GM21447 (cell line): ENCODE measurements at regions not wholly inside any gene's neighbourhood (a gene's known extent, or its start where the extent isn't known, plus 50 kb on each side); places are given as distances from the start of the nearest gene placed in this dataset.

Experiments
- ATAC-seq: cut with Tn5 transposase; IDR thresholded peaks from one replicate; pipeline ENCODE4 v1.9.1; 2021; ENCODE audit not compliant: unreplicated experiment

DNA sequence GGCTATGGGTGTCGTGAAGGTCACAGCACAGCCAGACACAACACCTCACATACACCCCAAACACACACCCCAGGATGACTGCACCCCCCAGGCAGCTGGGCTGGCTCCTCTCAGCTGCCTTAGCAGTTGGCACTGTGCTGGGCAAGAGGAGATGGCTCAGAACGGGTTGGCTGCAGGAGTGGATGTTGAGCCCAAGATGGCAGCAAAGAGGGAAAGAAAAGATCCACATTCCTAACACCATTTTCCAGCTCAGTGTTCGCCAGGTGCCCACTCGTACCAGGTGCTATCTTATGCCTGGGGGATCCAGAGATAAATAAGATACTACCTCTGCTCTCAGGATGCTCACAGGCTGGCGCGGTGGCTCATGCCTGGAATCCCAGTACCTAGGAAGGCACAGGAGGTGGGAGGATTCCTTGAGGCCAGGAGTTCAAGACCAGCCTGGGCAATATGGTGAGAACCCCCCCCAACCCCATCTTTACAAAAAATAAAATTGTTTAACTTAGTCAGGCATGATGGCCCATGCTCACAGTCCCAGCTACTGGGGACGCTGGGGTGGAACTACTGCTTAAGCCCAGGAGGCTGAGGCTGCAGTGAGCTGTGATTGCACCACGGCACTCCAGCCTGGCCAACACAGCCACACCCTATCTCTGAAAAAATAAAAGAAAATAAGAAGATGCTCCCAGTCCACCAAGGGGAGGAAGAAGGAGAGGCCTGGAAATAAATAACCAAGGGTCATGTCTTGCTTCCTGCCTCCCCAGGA is 89.7 kb upstream of the ZNF507 start:
- ATAC-seq = no peak

- no peak for ATAC-seq
Measured at GRCh38 chr19:32256341-32256975, 89.0 kb upstream of the ZNF507 start.

DNA sequence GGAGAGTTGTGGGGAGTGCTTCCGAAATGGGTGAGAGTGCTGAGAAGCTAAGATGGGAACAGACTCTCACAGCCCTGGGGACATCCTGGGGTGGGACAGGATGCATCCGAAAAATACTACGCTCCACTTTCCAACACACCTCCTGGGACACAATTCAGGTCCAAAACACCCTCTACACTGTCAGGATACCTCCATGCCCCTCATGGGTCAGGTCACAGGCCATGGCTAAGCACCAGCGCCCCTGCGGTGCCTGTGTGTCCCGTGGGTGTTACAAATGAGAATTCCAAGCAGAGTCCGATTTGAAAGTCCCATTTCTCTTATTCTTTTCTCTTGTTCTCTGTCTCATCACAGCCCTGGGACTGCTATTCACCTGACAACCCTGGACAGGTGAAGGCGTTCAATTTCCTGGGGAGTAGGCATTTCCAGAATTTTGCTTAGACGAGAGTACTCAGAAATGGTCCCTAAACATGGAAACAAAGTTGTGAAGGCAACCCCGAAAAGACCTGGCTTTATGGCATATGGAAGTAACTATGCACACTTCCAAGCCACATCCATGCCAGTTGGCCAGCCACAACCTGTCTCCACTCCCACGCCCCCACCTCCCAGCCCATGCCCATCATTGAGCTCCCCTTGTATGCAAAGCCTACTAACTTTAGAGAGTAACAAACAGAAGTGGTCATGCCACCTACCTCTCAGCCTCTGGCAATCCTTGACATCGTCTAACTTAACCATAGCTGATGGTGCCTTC is 87.9 kb upstream of the ZNF507 start:
- ATAC-seq = no peak

- ATAC-seq = no peak
Measured at GRCh38 chr19:32258167-32258566, 87.2 kb upstream of the ZNF507 start.

- no peak for ATAC-seq
Measured at GRCh38 chr19:32264568-32264967, 80.8 kb upstream of the ZNF507 start.

- no peak for ATAC-seq
Measured at GRCh38 chr19:32265995-32266394, 79.4 kb upstream of the ZNF507 start.

GRCh38 chr19:32266460-32266859 is 79.0 kb upstream of the ZNF507 start:
- no peak for ATAC-seq

- no peak for ATAC-seq
Measured at GRCh38 chr19:32268381-32268780, 77.0 kb upstream of the ZNF507 start.

GRCh38 chr19:32269831-32270230 is 75.6 kb upstream of the ZNF507 start:
- no peak for ATAC-seq

- no peak for ATAC-seq
Measured at GRCh38 chr19:32273483-32273882, 71.9 kb upstream of the ZNF507 start.

- ATAC-seq = no peak
Measured at GRCh38 chr19:32287086-32287485, 58.3 kb upstream of the ZNF507 start.

GRCh38 chr19:32287811-32288227 is 57.6 kb upstream of the ZNF507 start:
- ATAC-seq = no peak

DNA sequence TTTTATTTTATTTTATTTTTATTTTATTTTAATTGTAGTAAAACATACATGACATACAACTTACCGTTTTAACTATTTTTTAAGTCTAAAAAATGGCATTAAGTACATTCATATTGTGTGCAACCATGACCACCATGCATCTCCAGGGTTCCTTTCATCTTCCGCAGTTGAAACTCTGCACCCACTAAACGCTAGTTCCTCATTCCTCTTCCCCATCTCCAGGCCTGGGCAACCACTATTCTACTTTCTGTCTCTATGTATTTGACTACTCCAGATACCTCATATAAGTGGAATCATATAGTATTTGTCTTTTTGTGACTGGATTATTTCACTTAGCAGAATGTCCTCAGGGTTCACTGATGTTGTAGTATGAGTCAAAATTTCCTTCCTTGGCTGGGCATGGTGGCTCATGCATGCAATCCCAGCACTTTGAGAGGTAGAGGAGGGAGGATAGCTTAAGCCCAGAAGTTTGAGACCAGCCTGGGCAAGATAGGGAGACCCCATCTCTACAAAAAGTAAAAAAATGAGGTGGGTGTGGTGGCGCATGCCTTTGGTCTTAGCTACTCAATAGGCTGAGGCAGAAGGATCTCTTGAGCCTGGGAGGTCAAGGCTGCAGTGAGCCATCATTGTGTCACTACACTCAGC is 55.7 kb upstream of the ZNF507 start:
- ATAC-seq = no peak

GRCh38 chr19:32291876-32292275 is 53.5 kb upstream of the ZNF507 start:
- no peak for ATAC-seq

- ATAC-seq = no peak
Measured at GRCh38 chr19:32294871-32295438, 50.5 kb upstream of the ZNF507 start.
